ENCODE measurements at regions not wholly inside any gene's neighbourhood (a gene's known extent, or its start where the extent isn't known, plus 50 kb on each side); places are given as distances from the start of the nearest gene placed in this dataset.
"Not testable (repeated sequence)": the region's sequence is repeated elsewhere in the genome, so short reads cannot be mapped to it uniquely, and the experiment has no call there.

GRCh38 chr12:89228491-89228890 is 123.8 kb downstream of the DUSP6 start:
- no peak overlapping the region for H3K27ac ChIP-seq
- no peak for DNase-seq (ENCODE audit: low read depth, low spot score)
- TF ChIP-seq POLR2AphosphoS5 (IDR thresholded peaks at IDR 0.05; ENCODE audit: borderline replicate concordance, low read depth, low read length): no peak
- no peak for TF ChIP-seq FOXP2 (optimal IDR thresholded peaks at IDR 0.05; ENCODE audit: control extremely low read depth, extremely low read length, insufficient read depth)
- no peak for TF ChIP-seq EZH2 (IDR thresholded peaks at IDR 0.05)
- no peaks in the 10 kb centered on the region for H3K36me3 ChIP-seq (ENCODE audit: insufficient read depth, low read length)
- no peak overlapping the region for H3K9ac ChIP-seq (ENCODE audit: insufficient read length)
- H3K9me3 ChIP-seq (ENCODE audit: low read depth, low read length): no peaks in the 10 kb centered on the region
- H3K4me3 ChIP-seq: no peak overlapping the region

GRCh38 chr12:89227774-89228173 is 124.5 kb downstream of the DUSP6 start:
- no peak for DNase-seq (ENCODE audit: low read depth, low spot score)
- Histone ChIP-seq H3K36me3 (ENCODE audit: insufficient read depth, low read length) (no peaks in the 10 kb centered on the region), H3K4me3 (no peak overlapping the region), H3K9ac (ENCODE audit: insufficient read length) (no peak overlapping the region), H3K27ac (no peak overlapping the region), H3K9me3 (ENCODE audit: low read depth, low read length) (no peaks in the 10 kb centered on the region)
- TF ChIP-seq FOXP2 (optimal IDR thresholded peaks at IDR 0.05; ENCODE audit: control extremely low read depth, extremely low read length, insufficient read depth): no peak
- TF ChIP-seq EZH2 (IDR thresholded peaks at IDR 0.05): no peak
- no peak for TF ChIP-seq POLR2AphosphoS5 (IDR thresholded peaks at IDR 0.05; ENCODE audit: borderline replicate concordance, low read depth, low read length)

GRCh38 chr12:89225808-89226411 is 126.4 kb downstream of the DUSP6 start:
- no peaks in the 10 kb centered on the region for H3K9me3 ChIP-seq (ENCODE audit: low read depth, low read length)
- TF ChIP-seq FOXP2 (optimal IDR thresholded peaks at IDR 0.05; ENCODE audit: control extremely low read depth, extremely low read length, insufficient read depth) (no peak), EZH2 (IDR thresholded peaks at IDR 0.05) (no peak), POLR2AphosphoS5 (IDR thresholded peaks at IDR 0.05; ENCODE audit: borderline replicate concordance, low read depth, low read length) (no peak)
- H3K4me3 ChIP-seq: no peak overlapping the region
- no peak for DNase-seq (ENCODE audit: low read depth, low spot score)
- H3K36me3 ChIP-seq (ENCODE audit: insufficient read depth, low read length): no peaks in the 10 kb centered on the region
- H3K27ac ChIP-seq: no peak overlapping the region
- no peak overlapping the region for H3K9ac ChIP-seq (ENCODE audit: insufficient read length)

- no peak for DNase-seq (ENCODE audit: low read depth, low spot score)
- no peak overlapping the region for H3K4me3 ChIP-seq
- no peak overlapping the region for H3K9ac ChIP-seq (ENCODE audit: insufficient read length)
- no peak for TF ChIP-seq FOXP2 (optimal IDR thresholded peaks at IDR 0.05; ENCODE audit: control extremely low read depth, extremely low read length, insufficient read depth)
- TF ChIP-seq POLR2AphosphoS5 (IDR thresholded peaks at IDR 0.05; ENCODE audit: borderline replicate concordance, low read depth, low read length): no peak
- no peak for TF ChIP-seq EZH2 (IDR thresholded peaks at IDR 0.05)
- H3K27ac ChIP-seq: no peak overlapping the region
- no peaks in the 10 kb centered on the region for H3K9me3 ChIP-seq (ENCODE audit: low read depth, low read length)
- no peaks in the 10 kb centered on the region for H3K36me3 ChIP-seq (ENCODE audit: insufficient read depth, low read length)
Measured at GRCh38 chr12:89225401-89225800, 126.9 kb downstream of the DUSP6 start.

GRCh38 chr12:89222580-89222979 is 129.7 kb downstream of the DUSP6 start:
- H3K9ac ChIP-seq (ENCODE audit: insufficient read length); H3K36me3 ChIP-seq (ENCODE audit: insufficient read depth, low read length); DNase-seq (ENCODE audit: low read depth, low spot score); H3K27ac ChIP-seq; H3K4me3 ChIP-seq; H3K9me3 ChIP-seq (ENCODE audit: low read depth, low read length): not testable (repeated sequence)

GRCh38 chr12:89217472-89217871 is 134.8 kb downstream of the DUSP6 start:
- Histone ChIP-seq H3K4me3 (no peak overlapping the region), H3K27ac (no peak overlapping the region), H3K9me3 (ENCODE audit: low read depth, low read length) (no peaks in the 10 kb centered on the region), H3K36me3 (ENCODE audit: insufficient read depth, low read length) (no peaks in the 10 kb centered on the region), H3K9ac (ENCODE audit: insufficient read length) (no peak overlapping the region)
- no peak for DNase-seq (ENCODE audit: low read depth, low spot score)
- TF ChIP-seq POLR2AphosphoS5 (IDR thresholded peaks at IDR 0.05; ENCODE audit: borderline replicate concordance, low read depth, low read length) (no peak), EZH2 (IDR thresholded peaks at IDR 0.05) (no peak), FOXP2 (optimal IDR thresholded peaks at IDR 0.05; ENCODE audit: control extremely low read depth, extremely low read length, insufficient read depth) (no peak)

- TF ChIP-seq FOXP2 (optimal IDR thresholded peaks at IDR 0.05; ENCODE audit: control extremely low read depth, extremely low read length, insufficient read depth): no peak
- TF ChIP-seq EZH2 (IDR thresholded peaks at IDR 0.05): no peak
- no peak for TF ChIP-seq POLR2AphosphoS5 (IDR thresholded peaks at IDR 0.05; ENCODE audit: borderline replicate concordance, low read depth, low read length)
- no peak for DNase-seq (ENCODE audit: low read depth, low spot score)
- H3K27ac ChIP-seq: no peak overlapping the region
Measured at GRCh38 chr12:89216211-89216952, 135.9 kb downstream of the DUSP6 start.

GRCh38 chr12:89215196-89215595 is 137.1 kb downstream of the DUSP6 start:
- Histone ChIP-seq H3K27ac (no peak overlapping the region), H3K4me3 (no peak overlapping the region), H3K36me3 (ENCODE audit: insufficient read depth, low read length) (no peaks in the 10 kb centered on the region), H3K9ac (ENCODE audit: insufficient read length) (no peak overlapping the region), H3K9me3 (ENCODE audit: low read depth, low read length) (no peaks in the 10 kb centered on the region)
- TF ChIP-seq POLR2AphosphoS5 (IDR thresholded peaks at IDR 0.05; ENCODE audit: borderline replicate concordance, low read depth, low read length) (no peak), FOXP2 (optimal IDR thresholded peaks at IDR 0.05; ENCODE audit: control extremely low read depth, extremely low read length, insufficient read depth) (no peak), EZH2 (IDR thresholded peaks at IDR 0.05) (no peak)
- no peak for DNase-seq (ENCODE audit: low read depth, low spot score)

More at GRCh38 chr12:89216211-89216952, 135.9 kb downstream of the DUSP6 start:
- Histone ChIP-seq H3K4me3 (no peak overlapping the region), H3K9ac (ENCODE audit: insufficient read length) (no peak overlapping the region), H3K36me3 (ENCODE audit: insufficient read depth, low read length) (no peaks in the 10 kb centered on the region), H3K9me3 (ENCODE audit: low read depth, low read length) (no peaks in the 10 kb centered on the region)

GRCh38 chr12:89213747-89214146 is 138.6 kb downstream of the DUSP6 start:
- TF ChIP-seq EZH2 (IDR thresholded peaks at IDR 0.05): no peak
- TF ChIP-seq POLR2AphosphoS5 (IDR thresholded peaks at IDR 0.05; ENCODE audit: borderline replicate concordance, low read depth, low read length): no peak
- no peak for TF ChIP-seq FOXP2 (optimal IDR thresholded peaks at IDR 0.05; ENCODE audit: control extremely low read depth, extremely low read length, insufficient read depth)
- no peak for DNase-seq (ENCODE audit: low read depth, low spot score)
- H3K27ac ChIP-seq: no peak overlapping the region
- no peaks in the 10 kb centered on the region for H3K9me3 ChIP-seq (ENCODE audit: low read depth, low read length)
- no peak overlapping the region for H3K4me3 ChIP-seq
- H3K9ac ChIP-seq (ENCODE audit: insufficient read length): no peak overlapping the region
- no peaks in the 10 kb centered on the region for H3K36me3 ChIP-seq (ENCODE audit: insufficient read depth, low read length)

Measured in SK-N-MC (cell line).